Activated CD4-positive, alpha-beta memory T cell treated with anti-CD3 and anti-CD28 coated beads for 36 hours (primary cell): ENCODE measurements at regions not wholly inside any gene's neighbourhood (a gene's known extent, or its start where the extent isn't known, plus 50 kb on each side); places are given as distances from the start of the nearest gene placed in this dataset.

Source experiments
- CTCF ChIA-PET: fragments of 350-600 bp; sonication (Branson Sonifier 250); formaldehyde crosslinking; loops from one replicate; lab custom pipeline; 2021; ENCODE audit warnings: antibody characterized with exemption, inconsistent platforms; lab: Charles Lee
- POLR2A ChIA-PET: fragments of 350-600 bp; sonication (Branson Sonifier 250); formaldehyde crosslinking; loops from one replicate; lab custom pipeline; 2021; ENCODE audit warnings: antibody characterized with exemption; lab: Charles Lee
- DNase-seq: peaks from one replicate; pipeline ENCODE4 v3.0.0-alpha.2; 2020
- H3K27ac Mint-ChIP-seq: one replicate; pipeline ENCODE4 v1.8.0; 2021; ENCODE audit warnings: mixed read lengths
- H3K27me3 Mint-ChIP-seq: one replicate; pipeline ENCODE4 v1.8.0; 2021; ENCODE audit warnings: mixed read lengths
- H3K36me3 Mint-ChIP-seq: one replicate; pipeline ENCODE4 v1.8.0; 2021; ENCODE audit warnings: mixed read lengths
- H3K4me1 Mint-ChIP-seq: one replicate; pipeline ENCODE4 v1.8.0; 2021; ENCODE audit warnings: low read depth, mixed read lengths
- H3K4me3 Mint-ChIP-seq: one replicate; pipeline ENCODE4 v1.8.0; 2021; ENCODE audit warnings: mild to moderate bottlenecking, mixed read lengths
- H3K9me3 Mint-ChIP-seq: one replicate; pipeline ENCODE4 v1.8.0; 2021; ENCODE audit warnings: mixed read lengths
- intact Hi-C: fragments of 100-400 bp; cut with micrococcal nuclease; formaldehyde crosslinking; loops from one replicate; pipeline ENCODE4 v1.15.1; 2023

DNA sequence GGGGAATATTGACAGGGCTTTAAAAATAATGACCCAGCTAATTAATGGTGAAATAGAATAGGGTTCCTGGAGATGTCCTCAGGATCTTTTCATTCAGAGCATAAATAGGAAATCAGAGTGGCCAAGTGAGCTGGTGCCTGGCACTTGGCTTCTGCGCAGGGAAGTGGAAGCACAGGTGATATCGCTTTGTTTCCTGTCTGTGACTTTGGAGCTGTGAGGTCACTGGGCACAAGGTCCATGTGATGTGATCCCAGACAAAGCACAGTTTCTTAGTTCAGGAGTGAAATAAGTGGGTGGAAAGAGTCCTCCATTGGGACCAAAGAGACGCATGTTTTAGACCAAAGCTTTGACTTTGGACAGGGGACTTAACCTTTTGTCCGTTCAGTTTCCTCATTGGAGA, 338.3 kb downstream of the CYRIA start:
- intact Hi-C loops: no loop called here
- DNase-seq: no peak
- H3K36me3 Mint-ChIP-seq: no peaks in the 10 kb centered on the region
- ChIA-PET POLR2A (no interaction called here), CTCF (no interaction called here)
- no peaks in the 10 kb centered on the region for H3K27me3 Mint-ChIP-seq
- no peak overlapping the region for H3K4me3 Mint-ChIP-seq
- H3K27ac Mint-ChIP-seq: no peak overlapping the region
- no peaks in the 10 kb centered on the region for H3K9me3 Mint-ChIP-seq
- H3K4me1 Mint-ChIP-seq: no peaks in the 10 kb centered on the region

DNA sequence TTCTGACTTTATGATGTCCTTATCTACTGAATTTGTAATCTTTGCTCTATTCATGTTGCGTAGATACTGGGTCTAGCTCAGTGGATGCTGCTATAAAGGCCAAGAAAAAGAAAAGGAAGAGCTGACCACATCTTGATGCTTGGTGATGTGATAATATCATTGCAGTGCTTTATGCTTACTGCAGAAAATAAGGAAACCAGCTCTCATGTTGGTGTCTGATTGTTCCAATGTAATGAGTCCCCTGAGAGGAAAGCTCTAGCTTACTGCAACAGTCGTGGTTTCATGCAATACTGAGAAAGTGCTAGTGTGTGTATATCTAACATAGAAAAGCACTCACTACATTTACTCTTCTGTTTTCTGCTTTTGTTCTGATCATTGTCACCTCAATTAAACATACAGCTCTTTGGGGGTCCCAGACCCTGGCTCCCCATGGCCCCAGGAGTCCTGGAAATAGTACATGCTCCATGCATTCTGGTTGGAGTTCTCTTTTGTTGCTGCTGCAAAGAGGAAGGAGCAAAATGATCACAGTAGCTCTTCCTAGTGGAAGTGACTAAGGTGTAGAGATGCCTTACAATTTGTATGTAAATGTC, 338.8 kb downstream of the CYRIA start:
- H3K27me3 Mint-ChIP-seq: no peaks in the 10 kb centered on the region
- no peak overlapping the region for H3K4me3 Mint-ChIP-seq
- no peak overlapping the region for H3K27ac Mint-ChIP-seq
- intact Hi-C loops: no loop called here
- no peaks in the 10 kb centered on the region for H3K4me1 Mint-ChIP-seq
- no peaks in the 10 kb centered on the region for H3K9me3 Mint-ChIP-seq
- POLR2A ChIA-PET: no interaction called here
- DNase-seq: no peak
- no peaks in the 10 kb centered on the region for H3K36me3 Mint-ChIP-seq
- CTCF ChIA-PET: no interaction called here

DNA sequence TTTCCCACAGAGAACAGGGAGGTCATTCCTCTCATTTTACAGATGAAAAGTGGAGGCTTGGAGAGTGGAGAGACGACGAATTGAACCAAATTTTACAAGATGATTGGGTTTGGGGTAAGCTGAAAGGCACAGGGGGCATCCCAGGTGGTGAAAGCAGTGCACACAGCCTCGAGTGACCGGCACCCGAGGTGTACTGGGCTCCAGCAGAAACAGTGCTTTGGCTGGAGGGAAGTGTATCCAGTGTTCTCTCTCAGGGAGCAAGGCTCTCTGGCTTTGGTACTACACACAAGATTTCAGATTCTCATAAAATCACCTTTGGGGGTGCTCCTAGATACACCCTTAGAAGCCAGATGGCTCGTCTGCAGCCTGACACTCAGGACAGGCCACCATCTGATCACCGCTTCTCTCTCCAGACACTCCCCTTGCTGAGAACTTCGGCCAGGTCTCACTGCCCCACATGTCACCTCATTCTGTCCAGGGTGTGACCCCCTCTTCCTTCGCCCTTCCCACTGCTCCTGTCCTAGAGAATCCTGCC, 339.6 kb downstream of the CYRIA start:
- Mint-ChIP-seq H3K27ac (no peak overlapping the region), H3K27me3 (no peaks in the 10 kb centered on the region), H3K4me1 (no peaks in the 10 kb centered on the region), H3K9me3 (no peaks in the 10 kb centered on the region), H3K36me3 (no peaks in the 10 kb centered on the region), H3K4me3 (no peak overlapping the region)
- CTCF ChIA-PET: no interaction called here
- no peak for DNase-seq
- intact Hi-C loops: no loop called here
- POLR2A ChIA-PET: no interaction called here

DNA sequence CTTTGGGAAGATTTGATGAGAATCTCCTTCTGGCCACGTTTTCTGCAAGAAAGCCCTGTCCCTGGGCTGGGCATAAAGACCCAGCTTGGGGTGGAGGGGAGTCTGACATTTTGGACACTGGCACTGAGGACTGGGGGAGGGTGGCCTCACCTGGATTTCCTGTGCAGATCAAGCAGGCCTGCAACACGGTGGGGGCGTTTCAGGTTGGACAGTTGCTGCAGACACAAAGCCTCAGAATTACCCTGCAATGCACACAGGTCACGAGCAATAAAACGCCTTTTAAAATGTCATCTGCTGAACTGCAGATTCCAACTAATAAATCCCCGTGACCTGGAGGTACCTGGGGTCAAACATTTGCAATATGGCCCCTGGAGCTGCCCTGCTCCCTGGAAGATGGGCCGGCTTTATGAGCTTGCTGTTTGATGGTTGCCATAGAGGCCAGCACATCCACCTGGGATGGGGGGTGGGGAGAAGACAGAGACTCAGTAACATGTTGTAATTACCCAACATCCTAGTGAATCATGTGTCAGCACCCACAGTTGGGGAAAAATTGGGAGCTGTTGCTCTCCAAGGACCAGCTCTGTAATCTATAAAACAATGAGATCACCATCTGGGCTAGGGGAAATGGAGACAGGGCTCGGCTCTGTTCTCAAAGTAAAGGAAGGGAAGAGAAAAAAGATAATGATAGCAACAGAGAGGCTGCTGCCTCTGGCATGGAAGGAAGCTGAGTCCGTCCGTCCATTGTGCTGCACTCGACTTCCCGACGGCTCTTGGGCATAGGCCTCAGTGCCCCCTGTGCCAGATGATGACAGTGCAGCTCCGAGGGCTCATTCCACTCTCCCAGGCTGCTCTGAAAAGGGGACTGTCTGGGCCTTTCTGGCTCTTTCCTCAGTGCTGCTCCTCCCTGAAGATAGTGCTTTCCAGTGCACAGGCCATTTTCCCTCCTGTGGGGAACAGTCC, 340.3 kb downstream of the CYRIA start:
- Mint-ChIP-seq H3K27me3 (no peaks in the 10 kb centered on the region), H3K4me3 (no peak overlapping the region), H3K36me3 (no peaks in the 10 kb centered on the region), H3K4me1 (no peaks in the 10 kb centered on the region), H3K27ac (no peak overlapping the region), H3K9me3 (no peaks in the 10 kb centered on the region)
- POLR2A ChIA-PET: no interaction called here
- CTCF ChIA-PET: no interaction called here
- no peak for DNase-seq
- intact Hi-C loops: no loop called here

DNA sequence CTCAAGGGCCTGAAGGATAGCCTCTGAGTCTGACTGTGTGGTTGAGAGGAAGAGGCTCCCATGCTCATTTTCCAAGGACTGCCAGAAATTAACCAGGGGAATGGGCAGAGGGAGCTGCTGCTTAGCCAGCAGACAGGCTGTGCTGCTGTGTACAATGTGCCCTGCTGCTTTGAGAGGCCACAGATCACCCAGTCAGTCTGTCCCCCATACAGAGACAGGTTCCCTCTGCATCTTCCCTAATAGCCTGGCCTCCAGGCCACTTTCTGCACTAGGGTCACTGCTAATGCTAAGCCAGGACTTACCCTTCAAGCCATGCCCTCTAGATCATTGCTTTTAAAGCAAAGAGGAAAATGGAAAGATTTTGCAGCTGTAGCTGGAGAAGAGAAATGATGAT, 341.1 kb downstream of the CYRIA start:
- H3K27me3 Mint-ChIP-seq: no peaks in the 10 kb centered on the region
- POLR2A ChIA-PET: no interaction called here

DNA sequence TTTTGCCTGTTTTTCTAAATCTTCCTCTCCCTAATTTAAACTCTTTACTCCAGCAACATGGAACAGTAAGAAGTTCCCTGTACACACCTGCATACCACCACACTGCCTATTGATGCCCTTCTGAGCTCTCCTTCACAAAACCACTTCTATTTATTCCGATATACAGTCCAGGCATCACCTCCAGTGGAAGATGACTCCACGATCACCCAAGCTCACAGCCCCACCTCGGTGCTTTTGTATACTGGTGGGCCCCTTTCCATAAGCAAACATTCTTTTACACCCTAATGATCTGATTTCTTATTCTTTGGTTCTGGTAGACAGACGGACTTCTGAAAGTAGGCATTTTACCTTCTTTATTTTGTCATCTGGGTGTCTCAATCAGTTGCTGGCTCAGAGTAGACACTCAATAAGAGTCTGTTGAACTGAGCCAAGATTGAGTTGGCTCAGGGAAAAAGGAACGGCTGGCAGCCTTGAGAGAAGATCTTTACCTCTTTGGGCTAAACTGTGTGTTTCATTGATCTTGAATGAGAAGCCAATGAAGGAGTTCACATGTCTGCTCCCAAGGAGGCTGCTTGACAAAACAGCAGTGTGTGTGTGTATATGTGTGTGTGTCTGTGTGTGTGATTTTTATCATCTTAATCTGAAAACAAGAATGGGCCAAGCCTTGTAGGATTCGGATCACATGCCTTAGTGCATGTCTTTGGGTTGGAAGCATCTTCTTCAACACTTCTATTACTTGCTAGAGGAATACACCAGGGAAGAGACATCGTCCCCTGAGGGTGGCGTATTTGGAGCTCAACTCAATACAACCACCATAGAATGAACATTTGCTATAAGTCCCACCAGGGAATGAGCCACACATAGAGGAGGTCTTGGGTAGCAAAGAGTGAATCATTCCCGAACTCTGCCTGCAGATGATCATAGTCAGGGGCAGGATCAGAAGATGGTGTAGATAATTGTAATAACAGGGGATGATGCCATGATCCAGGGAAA, 341.8 kb downstream of the CYRIA start:
- ChIA-PET CTCF (no interaction called here), POLR2A (no interaction called here)
- H3K27ac Mint-ChIP-seq: no peak overlapping the region
- H3K27me3 Mint-ChIP-seq: no peaks in the 10 kb centered on the region
- no peaks in the 10 kb centered on the region for H3K9me3 Mint-ChIP-seq
- no peaks in the 10 kb centered on the region for H3K36me3 Mint-ChIP-seq
- intact Hi-C loops: no loop called here
- no peak overlapping the region for H3K4me3 Mint-ChIP-seq
- no peak for DNase-seq
- H3K4me1 Mint-ChIP-seq: no peaks in the 10 kb centered on the region

More for the DNA sequence above, 341.1 kb downstream of the CYRIA start:
- CTCF ChIA-PET: no interaction called here
- Mint-ChIP-seq H3K9me3 (no peaks in the 10 kb centered on the region), H3K36me3 (no peaks in the 10 kb centered on the region), H3K27ac (no peak overlapping the region), H3K4me3 (no peak overlapping the region), H3K4me1 (no peaks in the 10 kb centered on the region)
- DNase-seq: no peak
- intact Hi-C loops: no loop called here

DNA sequence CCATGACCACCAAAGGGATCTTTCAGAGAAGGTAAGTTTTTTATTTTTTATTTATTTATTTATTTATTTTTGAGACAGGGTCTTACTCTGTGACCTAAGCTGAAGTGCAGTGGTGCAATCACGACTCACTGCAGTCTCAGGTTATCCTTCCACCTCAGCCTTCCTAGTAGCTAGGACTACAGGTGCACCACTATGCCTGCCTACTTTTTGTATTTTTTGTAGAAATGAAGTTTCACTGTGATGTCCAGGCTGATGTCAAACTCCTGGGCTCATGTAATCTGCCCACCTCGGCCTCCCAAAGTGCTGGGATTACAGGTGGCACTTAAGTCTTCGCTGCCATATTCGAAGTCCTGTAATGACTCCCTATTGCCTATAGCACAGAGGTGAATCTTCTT, 342.5 kb downstream of the CYRIA start:
- Mint-ChIP-seq H3K36me3 (no peaks in the 10 kb centered on the region), H3K27ac (no peak overlapping the region), H3K9me3 (no peaks in the 10 kb centered on the region), H3K4me1 (no peaks in the 10 kb centered on the region), H3K4me3 (no peak overlapping the region), H3K27me3 (no peaks in the 10 kb centered on the region)
- ChIA-PET POLR2A (no interaction called here), CTCF (no interaction called here)
- no peak for DNase-seq
- intact Hi-C loops: no loop called here

DNA sequence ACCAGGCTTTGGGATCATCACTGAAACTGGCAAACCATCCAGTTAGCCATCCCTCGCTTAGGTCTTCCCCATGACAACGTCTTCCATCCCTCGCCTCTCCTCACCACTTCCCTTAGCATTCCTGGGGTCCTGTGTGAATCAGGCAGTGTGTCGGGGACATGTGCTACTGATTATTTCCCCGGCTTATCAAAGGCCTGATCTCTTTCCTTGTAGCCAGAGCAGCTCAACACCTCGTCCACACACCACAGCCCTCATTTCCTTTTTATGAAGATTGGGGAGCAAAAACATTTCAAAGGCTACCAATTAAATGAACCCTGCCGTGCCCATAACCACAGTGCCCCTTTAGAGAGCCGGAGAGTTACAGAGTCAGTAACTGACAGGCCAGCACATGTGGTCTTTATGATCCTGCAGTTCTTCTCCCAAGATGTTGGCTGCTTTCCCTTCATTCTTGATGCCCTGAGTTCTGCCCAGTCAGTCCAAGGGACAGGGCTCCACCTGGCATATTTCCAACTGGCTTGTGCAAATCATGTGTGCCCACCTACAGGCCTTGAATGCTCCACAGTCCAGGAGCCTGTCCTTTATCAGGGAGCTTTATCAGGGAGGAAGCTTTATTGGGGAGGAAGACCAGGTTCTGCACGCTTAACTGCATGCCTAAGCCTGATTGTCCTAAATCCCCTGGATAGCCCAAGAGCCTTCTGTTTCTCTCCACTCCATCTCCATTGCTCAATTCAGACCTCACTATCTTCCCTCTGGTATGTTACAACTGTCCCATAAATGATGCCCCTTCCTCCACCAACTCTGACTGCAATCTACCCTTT, 343.1 kb downstream of the CYRIA start:
- intact Hi-C loops: no loop called here
- Mint-ChIP-seq H3K4me1 (no peaks in the 10 kb centered on the region), H3K36me3 (no peaks in the 10 kb centered on the region), H3K27ac (no peak overlapping the region), H3K9me3 (no peaks in the 10 kb centered on the region), H3K4me3 (no peak overlapping the region), H3K27me3 (no peaks in the 10 kb centered on the region)
- no peak for DNase-seq
- ChIA-PET POLR2A (no interaction called here), CTCF (no interaction called here)

DNA sequence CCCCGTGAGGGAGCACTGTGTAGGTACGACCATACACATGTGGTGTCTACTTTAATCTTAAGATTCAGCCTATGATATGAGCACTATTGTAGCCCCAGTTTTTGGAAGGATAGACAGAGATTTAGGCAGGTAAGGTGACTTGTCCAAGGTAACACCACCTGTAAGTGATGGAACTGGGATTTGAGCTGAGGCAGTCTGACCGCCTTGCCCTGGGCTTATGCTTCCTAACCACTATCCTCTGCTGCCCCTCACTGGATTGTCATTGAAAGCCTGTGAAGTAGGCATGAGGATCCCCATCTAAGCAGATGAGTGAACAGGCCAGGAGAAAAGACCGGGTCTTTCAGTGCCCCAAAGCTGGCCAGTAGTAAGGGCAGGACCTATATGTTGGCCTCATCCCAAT, 343.8 kb downstream of the CYRIA start:
- no peaks in the 10 kb centered on the region for H3K4me1 Mint-ChIP-seq
- no peaks in the 10 kb centered on the region for H3K36me3 Mint-ChIP-seq

DNA sequence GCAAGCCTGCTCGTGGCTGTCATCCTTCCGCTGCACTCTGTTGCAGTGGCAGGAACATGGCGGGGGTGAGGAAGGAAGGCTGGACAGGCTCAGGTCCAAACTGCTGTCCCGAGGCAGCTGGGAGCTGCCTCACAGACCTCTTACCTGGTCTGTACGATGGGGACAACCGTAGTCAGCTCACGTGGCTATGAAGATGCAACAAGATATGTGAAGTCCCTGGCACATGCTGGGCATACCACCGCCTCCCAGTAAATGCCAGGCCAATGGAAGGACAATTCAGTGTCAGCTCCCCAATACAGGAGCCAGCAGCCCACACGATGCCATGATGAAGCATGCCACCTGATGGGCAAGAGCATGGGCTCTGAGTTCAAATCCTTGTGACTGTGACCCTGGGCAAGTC, 344.4 kb downstream of the CYRIA start:
- POLR2A ChIA-PET: interaction anchor here (0.5 kb wide), 1 partner anchor 473 kb away, joined by 4 read pairs; no protein-coding TSS in a partner anchor
- Mint-ChIP-seq H3K4me3 (no peak overlapping the region), H3K27me3 (no peaks in the 10 kb centered on the region), H3K9me3 (no peaks in the 10 kb centered on the region), H3K4me1 (no peaks in the 10 kb centered on the region), H3K27ac (no peak overlapping the region), H3K36me3 (no peaks in the 10 kb centered on the region)
- intact Hi-C loops: no loop called here
- CTCF ChIA-PET: no interaction called here
- no peak for DNase-seq

More for the DNA sequence above, 343.8 kb downstream of the CYRIA start:
- ChIA-PET POLR2A (interaction anchor here (0.5 kb wide), 1 partner anchor 474 kb away, joined by 4 read pairs; no protein-coding TSS in a partner anchor), CTCF (no interaction called here)
- no peak for DNase-seq
- Mint-ChIP-seq H3K27ac (no peak overlapping the region), H3K27me3 (no peaks in the 10 kb centered on the region), H3K4me3 (no peak overlapping the region), H3K9me3 (no peaks in the 10 kb centered on the region)
- intact Hi-C loops: no loop called here

DNA sequence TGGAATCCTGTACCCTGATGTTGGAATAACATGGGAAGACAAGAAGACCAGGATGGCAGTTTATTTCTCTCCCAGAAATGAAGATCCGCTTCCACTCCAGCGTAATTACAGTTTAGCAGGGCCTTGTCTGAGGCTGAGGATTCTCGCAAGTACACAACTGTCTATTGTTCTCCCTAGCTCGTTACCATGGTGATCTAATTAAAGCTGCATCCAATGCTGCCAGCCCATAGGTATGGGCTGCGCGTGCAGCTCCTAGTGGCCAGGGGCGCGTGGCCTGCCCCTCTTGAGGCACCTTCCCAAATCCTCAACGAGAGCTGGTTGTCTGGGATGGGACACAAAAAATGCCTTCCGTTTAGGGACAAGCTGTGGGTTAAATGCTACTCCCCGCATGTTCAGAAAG, 344.9 kb downstream of the CYRIA start:
- no peak overlapping the region for H3K27ac Mint-ChIP-seq
- DNase-seq: no peak
- intact Hi-C loops: no loop called here

More for the DNA sequence above, 344.9 kb downstream of the CYRIA start:
- Mint-ChIP-seq H3K27me3 (no peaks in the 10 kb centered on the region), H3K36me3 (no peaks in the 10 kb centered on the region), H3K4me3 (no peak overlapping the region), H3K9me3 (no peaks in the 10 kb centered on the region), H3K4me1 (no peaks in the 10 kb centered on the region)
- ChIA-PET POLR2A (no interaction called here), CTCF (no interaction called here)
